Erythroblast (primary cell): ENCODE measurements at regions not wholly inside any gene's neighbourhood (a gene's known extent, or its start where the extent isn't known, plus 50 kb on each side); places are given as distances from the start of the nearest gene placed in this dataset.

Source experiments
- DNase-seq, 2 experiments: peaks; one replicate each; lab custom pipeline; 2025; lab: John Stamatoyannopoulos, UW
- GATA1 ChIP-seq: IDR thresholded peaks from 2 replicates; pipeline ENCODE4 v1.6.1; 2011; ENCODE audit warnings: low read depth, mild to moderate bottlenecking, control low read depth, low read length, moderate library complexity
- POLR2A ChIP-seq: IDR thresholded peaks from 2 replicates; pipeline ENCODE4 v1.6.1; 2011; ENCODE audit warnings: mild to moderate bottlenecking, low read length

DNA sequence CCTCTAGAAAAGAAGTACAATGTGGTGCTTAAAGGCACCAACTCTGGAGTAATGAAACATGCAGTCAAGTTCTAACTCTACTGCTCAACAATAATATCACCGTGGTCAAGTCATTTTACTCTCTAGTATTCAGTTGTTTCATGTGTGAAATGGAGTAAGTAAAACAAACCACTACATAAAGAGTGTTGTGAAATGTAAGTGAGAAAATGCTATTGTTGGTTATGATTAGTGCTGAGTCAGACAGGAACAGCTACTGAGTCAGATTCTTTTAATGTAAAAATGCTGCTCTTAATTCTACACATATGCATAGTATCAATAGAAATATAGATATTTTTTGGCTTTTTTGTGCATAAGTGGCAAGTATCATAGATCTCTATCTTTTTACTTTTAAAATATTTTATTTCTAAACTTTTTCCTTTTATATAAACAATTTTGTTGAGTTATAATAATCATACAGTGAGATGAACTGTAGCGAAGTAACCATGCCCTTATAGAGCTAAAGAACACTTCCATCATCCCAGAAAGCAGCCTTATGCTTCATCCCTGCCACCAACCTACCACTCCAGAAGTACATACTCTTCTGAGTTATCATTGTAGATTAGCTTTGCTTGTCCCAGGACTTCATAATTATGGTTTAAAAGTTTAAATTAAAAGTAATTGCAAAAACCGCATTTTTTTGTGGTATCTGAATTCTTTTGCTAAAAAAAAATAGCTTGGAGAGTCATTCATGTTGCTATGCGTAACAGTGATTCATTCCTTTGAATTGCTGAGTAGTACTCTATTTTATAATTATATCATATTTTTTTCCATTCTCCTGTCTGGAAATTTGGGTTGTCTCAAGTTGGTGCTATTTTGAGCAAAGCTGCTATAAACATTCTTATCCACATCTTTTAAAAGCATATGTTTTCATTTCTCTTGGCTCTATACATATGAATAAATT is 548.2 kb upstream of the CLINT1 start:
- no peak for DNase-seq
- TF ChIP-seq GATA1 = no peak
- no peak for TF ChIP-seq POLR2A

DNA sequence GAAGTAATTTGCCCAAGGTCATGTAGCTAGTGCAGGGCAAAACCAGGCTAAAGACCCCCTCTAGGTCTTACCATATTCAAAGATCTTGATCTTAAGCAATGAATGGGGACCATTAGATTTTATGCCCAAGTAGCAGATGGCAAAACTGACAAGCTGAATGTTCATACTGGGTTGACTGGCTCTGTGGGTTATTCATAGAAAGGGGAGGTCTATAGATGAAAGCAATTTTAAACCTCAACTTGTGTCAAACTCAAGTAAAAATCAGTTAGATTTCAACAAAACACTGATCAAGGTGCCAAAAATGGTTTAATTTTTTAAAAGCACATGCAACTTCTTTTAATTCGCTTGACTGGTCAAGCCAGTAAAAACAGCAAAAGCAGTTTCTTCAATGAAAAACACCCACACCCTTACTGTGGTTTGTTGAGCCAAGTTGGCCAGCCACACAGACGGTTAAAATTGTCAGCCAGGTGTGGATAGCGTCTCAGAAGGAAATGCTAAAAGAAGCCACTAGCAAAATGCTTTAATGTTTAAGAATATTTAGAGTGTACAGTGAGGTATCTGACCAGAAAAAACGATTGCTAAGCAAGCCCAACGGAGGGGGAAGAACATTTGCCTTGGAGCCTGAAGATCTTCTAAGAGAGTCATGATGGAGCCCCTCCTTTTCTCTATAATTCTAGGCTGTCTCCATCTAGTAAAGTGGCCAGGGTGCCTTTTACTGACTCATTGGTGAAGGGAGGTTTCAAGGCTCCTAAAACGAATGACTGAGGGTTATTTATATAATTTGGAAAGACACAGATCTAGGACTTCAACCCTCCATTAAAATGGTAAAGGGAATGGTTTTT is 539.6 kb upstream of the CLINT1 start:
- no peak for DNase-seq
- TF ChIP-seq GATA1 (no peak), POLR2A (no peak)

DNA sequence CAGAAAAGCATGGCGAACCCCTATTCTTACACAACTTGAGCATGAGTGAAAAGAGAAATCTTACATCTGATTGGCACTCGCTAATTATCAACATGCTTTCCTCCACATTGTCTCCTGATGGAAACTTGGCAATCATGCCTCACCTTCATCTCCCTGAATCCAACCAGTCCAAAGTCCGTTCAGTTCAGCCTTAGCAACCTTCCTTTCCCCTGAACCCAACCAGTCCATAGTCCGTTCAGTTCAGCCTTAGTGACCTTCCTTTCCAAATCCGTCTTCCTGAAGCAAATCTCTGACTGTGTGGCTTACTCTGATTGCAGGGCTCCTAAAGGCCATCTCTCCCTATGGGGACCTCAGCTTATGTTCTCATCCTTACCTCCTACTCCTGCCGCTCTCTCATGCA is 538.3 kb upstream of the CLINT1 start:
- TF ChIP-seq GATA1 = no peak
- no peak for TF ChIP-seq POLR2A

DNA sequence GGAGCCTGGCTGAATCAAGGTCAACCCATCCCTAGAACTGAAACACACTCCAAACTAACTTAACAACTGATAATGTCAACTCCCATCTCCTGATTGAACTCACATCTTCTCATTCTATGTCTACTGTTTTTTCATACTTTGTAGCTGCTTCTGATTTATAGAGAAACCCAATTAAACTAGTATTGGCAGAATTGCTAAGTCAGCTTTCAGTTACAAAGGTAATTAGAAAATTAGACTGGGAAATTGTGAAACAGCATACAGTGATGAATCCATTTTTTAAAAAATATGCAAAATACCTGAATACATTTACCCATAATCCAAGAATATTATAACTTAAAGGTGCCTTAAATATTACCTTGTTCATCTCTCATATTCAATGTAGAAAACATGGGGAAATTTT is 535.2 kb upstream of the CLINT1 start:
- TF ChIP-seq POLR2A = no peak
- no peak for TF ChIP-seq GATA1

More for the DNA sequence above, 538.3 kb upstream of the CLINT1 start:
- DNase-seq = no peak

DNA sequence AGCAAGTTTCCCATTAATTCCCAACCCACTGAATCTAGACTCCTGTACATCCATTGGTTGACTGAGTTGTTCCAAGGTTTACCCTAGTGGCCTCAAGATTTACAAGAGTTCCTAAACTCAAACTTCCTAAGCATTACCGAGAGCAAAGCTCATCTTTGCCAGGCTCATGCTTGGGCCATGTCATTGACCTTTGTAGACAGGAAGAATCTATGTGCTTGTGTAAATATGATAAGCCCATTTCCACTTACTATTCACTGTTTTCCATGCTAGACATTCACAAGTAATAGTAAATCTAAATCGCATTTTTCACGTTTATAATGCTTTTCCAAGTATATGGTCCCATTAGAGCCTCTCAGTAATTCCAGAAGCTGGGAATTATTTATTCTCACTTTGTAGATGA is 534.5 kb upstream of the CLINT1 start:
- DNase-seq = no peak
- no peak for TF ChIP-seq GATA1
- no peak for TF ChIP-seq POLR2A

More for the DNA sequence above, 535.2 kb upstream of the CLINT1 start:
- no peak for DNase-seq

DNA sequence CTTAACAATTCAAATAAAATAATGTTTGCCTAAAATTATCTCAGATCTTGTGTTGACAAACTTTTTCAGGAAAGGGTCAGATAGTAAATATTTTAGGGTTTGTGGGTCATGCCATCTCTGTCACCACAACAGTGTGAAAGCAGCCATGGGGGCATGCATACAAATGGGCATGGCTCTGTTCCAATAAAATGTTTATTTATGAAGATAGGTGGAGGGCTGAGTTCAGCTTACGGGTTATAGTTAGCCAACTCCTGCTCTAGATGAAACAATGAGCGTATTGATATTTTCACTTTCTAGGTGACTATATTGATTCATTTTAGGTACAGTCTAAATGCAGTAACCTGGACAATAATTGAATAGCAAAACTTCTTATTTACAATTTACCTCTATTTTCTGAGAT is 533.8 kb upstream of the CLINT1 start:
- DNase-seq = no peak
- no peak for TF ChIP-seq POLR2A
- no peak for TF ChIP-seq GATA1

DNA sequence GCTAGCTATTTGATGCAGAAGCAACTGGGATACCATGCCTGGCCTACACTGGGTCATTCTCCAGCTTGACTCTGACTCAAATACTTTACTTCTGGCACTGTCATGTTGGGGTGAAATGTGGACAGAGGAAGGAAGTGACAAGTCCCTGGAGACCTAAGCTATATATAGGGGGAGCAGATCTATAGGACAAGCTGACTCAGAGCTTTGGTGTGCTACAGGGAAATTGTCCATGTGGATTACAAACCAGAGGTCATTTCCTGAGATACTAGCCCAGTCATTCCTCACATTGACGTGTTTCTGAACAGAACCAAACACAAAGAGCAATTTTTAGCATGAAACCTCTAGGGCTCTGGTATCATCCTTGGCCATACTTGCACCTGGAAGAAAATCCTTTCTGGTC is 531.6 kb upstream of the CLINT1 start:
- TF ChIP-seq POLR2A = no peak
- no peak for DNase-seq

DNA sequence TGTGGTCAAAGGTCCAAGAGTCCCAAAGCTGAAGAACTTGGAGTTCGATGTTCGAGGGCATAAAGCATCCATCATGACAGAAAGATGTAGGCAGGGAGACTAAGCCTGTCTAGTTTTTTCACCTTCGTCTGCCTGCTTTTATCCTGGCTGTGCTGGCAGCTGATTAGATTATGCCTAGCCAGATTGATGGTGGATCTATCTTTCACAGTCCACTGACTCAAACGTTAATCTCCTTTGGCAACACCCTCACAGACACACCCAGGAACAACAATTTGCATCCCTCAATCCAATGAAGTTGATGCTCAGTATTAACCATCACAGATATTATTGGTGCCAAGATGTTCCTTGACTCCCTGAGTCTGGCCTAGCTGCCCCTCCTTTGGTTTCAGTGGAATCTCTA is 530.8 kb upstream of the CLINT1 start:
- no peak for DNase-seq
- TF ChIP-seq GATA1 (no peak), POLR2A (no peak)

DNA sequence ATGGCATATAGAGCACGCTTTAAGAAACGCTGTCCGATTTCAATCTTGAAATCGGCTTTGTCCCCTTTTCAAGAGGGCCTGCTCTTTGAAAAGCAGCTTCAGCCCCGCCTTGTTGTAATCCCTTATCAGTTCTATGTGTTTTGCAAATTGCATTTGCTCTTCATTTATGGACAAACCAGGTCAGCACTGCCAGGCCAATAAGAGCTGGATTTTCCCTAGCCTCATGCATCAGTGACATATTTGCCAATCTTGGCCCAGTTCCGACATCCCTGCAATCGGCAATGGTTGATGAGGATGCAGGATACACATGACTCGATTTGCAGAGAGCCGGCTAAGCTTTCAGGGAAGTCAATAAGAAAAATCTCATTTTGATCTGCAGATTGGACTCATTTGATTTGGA is 529.1 kb upstream of the CLINT1 start:
- no peak for TF ChIP-seq GATA1
- TF ChIP-seq POLR2A = no peak
- no peak for DNase-seq

DNA sequence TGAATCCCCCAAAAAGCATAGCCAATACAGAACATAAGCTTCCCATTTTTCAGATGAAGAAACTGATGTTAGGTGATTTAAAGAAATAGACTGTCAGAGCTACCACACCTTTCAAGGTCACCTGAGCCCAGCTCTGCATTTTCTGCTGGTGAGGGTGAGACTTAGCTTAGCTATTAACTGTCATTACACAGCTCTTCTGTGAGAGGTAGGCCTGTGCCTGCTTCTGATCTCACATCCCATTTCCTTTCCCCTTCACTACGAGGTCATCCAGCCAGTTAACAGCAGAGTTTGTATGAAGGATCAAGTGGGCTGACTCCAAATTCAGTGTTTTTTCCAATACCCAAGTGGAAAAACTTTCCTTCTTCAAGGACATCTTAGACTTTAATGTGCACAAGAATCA is 528.6 kb upstream of the CLINT1 start:
- DNase-seq = no peak
- TF ChIP-seq GATA1 = no peak
- no peak for TF ChIP-seq POLR2A

DNA sequence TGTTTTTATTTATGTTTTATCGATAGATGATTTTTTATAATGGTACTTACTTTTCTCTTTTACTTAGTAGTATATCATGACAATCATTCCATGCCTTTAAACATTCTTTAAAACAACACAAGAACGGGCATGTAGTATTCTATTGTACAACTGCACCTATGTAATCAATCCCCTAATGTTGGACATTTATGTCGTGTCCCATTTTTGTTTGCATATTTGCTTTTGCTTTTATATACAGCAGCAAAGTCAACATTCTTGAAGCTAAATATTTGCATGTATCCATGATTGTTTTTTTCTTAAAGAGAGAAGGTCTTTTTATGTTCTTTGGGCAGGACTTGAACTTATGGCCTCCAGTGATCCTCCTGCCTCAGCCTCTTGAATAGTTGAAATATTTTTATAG is 527.0 kb upstream of the CLINT1 start:
- no peak for DNase-seq
- TF ChIP-seq POLR2A = no peak
- TF ChIP-seq GATA1 = no peak

DNA sequence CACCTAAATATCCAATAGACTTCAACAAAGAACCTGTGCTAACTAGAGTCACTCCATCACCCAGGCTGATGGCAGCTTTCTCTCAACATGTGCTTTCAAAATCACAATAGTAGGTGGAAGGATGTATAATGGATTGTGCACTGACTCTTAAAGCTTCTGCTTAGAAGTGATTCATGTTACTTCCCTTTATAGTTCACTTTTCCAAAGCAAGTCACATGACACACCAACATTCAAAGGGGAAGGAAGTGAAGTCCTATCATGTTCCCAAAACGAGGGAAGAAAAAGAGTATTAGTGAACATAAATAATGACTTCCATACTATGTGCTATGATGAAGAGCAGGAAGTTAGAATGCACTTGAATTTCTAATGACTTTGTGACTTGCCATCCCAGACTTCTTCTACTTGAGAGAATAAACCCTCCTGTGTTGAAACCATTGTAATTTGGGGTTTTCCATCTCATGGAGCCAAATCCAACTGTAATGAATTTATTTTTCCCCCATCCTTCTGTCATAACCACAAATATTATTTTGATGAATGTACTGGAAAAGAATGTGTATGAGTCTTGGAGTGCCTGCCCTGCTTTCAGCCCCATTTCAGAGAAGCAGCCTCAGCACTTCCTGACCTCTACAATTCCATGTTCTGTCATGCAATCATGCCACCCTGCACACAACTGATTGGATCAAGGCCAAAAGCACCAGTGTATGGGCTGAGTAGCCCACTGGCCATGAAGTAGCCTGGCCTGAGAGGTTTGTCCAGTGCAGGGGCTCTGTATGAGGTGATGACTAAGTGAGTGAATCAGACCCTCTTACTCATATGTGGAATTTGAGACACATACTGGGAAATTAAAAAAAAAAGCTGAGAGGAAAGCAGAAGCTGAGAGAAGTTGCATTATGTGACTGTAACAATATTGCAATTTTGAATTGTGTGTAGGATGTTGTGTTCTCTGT is 525.9 kb upstream of the CLINT1 start:
- DNase-seq = no peak
- TF ChIP-seq GATA1 (no peak), POLR2A (no peak)

DNA sequence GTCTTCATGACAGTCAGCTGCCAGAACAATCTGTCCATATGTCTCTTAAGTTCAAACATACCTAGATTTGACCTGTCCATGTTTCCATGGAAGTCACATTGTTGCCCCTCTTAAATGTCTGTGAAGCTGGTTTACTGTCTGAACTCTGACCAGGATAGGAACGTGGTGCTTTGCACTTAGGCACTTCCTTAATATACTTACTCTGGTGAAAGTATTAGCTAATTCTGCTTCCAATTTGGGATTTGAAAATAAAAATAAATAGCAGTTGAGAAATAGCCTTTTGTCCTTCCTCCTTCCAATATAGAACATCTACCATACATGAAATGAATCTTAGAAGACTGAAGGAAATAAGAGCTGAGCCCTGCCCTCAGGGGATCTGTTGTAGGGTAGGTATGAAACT is 524.5 kb upstream of the CLINT1 start:
- DNase-seq = no peak
- TF ChIP-seq GATA1 (no peak), POLR2A (no peak)
